WERI-Rb-1 (cell line): ENCODE measurements at regions not wholly inside any gene's neighbourhood (a gene's known extent, or its start where the extent isn't known, plus 50 kb on each side); places are given as distances from the start of the nearest gene placed in this dataset.

Experiments used
- DNase-seq: peaks from one replicate; pipeline ENCODE4 v3.0.0-alpha.2; 2020
- H3K27ac ChIP-seq: fragments of 250-450 bp; sonication (Bioruptor Pico); 2 replicates; pipeline ENCODE4 v1.5.1; 2020; ENCODE audit warnings: mild to moderate bottlenecking, moderate library complexity
- H3K27me3 ChIP-seq: fragments of 250-450 bp; sonication (Bioruptor Pico); 2 replicates; pipeline ENCODE4 v1.5.1; 2021; ENCODE audit warnings: mild to moderate bottlenecking, low read depth, moderate library complexity; ENCODE audit not compliant: insufficient read depth, severe bottlenecking
- H3K36me3 ChIP-seq: fragments of 250-450 bp; sonication (Bioruptor Pico); 2 replicates; pipeline ENCODE4 v1.5.1; 2020; ENCODE audit warnings: mild to moderate bottlenecking, moderate library complexity
- H3K4me3 ChIP-seq: 2 replicates; pipeline ENCODE4 v1.5.1; 2011; ENCODE audit warnings: low read depth, mild to moderate bottlenecking, control low read depth, low read length
- H3K9me3 ChIP-seq: fragments of 250-450 bp; sonication (Bioruptor Pico); 2 replicates; pipeline ENCODE4 v1.5.1; 2021; ENCODE audit warnings: mild to moderate bottlenecking, moderate library complexity; ENCODE audit not compliant: severe bottlenecking
- TF ChIP-seq, protein P1 (sequence below): IDR thresholded peaks from 2 replicates; pipeline ENCODE4 v1.5.1; 2011; ENCODE audit warnings: low read depth, mild to moderate bottlenecking, control low read depth, inconsistent platforms, low read length

- Histone ChIP-seq H3K27me3 (no peaks in the 10 kb centered on the region), H3K36me3 (no peaks in the 10 kb centered on the region), H3K4me3 (no peak overlapping the region), H3K9me3 (peaks cover 4% of the 10 kb centered on the region), H3K27ac (no peak overlapping the region)
- DNase-seq: no peak
- TF ChIP-seq, protein P1, sequence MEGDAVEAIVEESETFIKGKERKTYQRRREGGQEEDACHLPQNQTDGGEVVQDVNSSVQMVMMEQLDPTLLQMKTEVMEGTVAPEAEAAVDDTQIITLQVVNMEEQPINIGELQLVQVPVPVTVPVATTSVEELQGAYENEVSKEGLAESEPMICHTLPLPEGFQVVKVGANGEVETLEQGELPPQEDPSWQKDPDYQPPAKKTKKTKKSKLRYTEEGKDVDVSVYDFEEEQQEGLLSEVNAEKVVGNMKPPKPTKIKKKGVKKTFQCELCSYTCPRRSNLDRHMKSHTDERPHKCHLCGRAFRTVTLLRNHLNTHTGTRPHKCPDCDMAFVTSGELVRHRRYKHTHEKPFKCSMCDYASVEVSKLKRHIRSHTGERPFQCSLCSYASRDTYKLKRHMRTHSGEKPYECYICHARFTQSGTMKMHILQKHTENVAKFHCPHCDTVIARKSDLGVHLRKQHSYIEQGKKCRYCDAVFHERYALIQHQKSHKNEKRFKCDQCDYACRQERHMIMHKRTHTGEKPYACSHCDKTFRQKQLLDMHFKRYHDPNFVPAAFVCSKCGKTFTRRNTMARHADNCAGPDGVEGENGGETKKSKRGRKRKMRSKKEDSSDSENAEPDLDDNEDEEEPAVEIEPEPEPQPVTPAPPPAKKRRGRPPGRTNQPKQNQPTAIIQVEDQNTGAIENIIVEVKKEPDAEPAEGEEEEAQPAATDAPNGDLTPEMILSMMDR: no peak
Measured at GRCh38 chr1:164343189-164343588, 215.8 kb upstream of the PBX1 start.

DNA sequence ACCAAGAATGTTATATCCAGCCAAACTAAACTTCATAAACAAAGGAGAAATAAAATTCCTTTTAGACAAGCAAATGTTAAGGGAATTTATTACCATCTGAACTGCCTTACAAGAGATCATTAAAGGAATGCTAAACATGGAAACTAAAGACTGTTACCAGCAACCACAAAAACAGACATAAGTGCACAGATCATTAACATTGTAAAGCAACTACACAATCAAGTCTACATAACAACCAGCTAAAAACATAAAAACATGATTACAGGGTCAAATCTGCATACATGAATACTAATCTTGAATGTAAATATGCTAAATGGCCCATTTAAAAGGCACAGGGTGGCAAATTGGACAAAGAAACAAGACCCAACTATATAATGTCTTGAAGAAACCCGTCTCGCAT, 211.0 kb upstream of the PBX1 start:
- H3K27ac ChIP-seq: no peak overlapping the region
- no peak overlapping the region for H3K4me3 ChIP-seq
- H3K9me3 ChIP-seq: peaks cover 10% of the 10 kb centered on the region
- H3K27me3 ChIP-seq: no peaks in the 10 kb centered on the region
- TF ChIP-seq, protein P1: no peak
- DNase-seq: no peak
- H3K36me3 ChIP-seq: no peaks in the 10 kb centered on the region

GRCh38 chr1:164356511-164356910, 202.5 kb upstream of the PBX1 start:
- Histone ChIP-seq H3K27me3 (no peaks in the 10 kb centered on the region), H3K36me3 (no peaks in the 10 kb centered on the region), H3K9me3 (no peaks in the 10 kb centered on the region), H3K27ac (no peak overlapping the region), H3K4me3 (no peak overlapping the region)
- DNase-seq: no peak
- TF ChIP-seq, protein P1: no peak

DNA sequence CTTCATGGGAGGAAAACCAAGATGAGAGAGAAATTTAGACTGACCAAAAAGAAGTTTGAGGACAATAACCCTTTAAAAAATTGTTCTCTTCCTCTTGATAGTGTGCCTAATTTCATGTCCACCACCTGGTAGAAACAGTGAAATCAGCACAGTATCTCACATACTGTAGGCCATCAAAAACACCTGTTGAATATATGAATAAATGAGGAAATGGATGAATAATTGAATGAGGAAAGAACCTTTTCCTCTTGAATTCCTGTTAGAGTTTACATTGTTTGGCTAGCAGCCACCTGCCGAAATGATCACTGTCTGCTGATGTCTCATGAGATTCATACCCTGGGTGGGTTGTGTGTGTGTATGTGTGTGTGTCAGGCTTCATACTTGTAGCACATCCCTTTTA, 198.7 kb upstream of the PBX1 start:
- Histone ChIP-seq H3K9me3 (no peaks in the 10 kb centered on the region), H3K27ac (no peak overlapping the region), H3K4me3 (no peak overlapping the region), H3K27me3 (no peaks in the 10 kb centered on the region), H3K36me3 (no peaks in the 10 kb centered on the region)
- DNase-seq: no peak
- TF ChIP-seq, protein P1: no peak

DNA sequence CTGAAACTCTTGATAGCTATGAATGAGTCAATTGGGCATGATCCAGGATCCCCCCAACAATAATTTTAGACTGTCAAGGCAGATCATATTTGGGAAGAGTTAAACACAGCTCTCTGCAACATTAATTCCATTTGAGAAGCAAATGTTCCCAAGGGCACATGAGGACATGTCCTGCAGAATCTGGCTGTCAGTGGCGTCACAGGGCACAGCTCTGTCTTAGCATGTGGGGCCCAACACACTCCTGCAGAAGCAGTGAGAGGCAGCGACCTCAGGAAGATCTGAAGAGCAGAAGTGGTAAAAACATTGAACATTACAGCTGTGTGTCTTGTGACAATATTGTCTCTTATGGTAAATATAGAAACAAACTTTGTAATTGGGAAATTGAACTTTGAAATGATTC, 197.1 kb upstream of the PBX1 start:
- H3K27ac ChIP-seq: no peak overlapping the region
- H3K9me3 ChIP-seq: peaks cover 6% of the 10 kb centered on the region
- H3K4me3 ChIP-seq: no peak overlapping the region
- TF ChIP-seq, protein P1: no peak
- no peaks in the 10 kb centered on the region for H3K27me3 ChIP-seq
- H3K36me3 ChIP-seq: no peaks in the 10 kb centered on the region
- peak; percentile 33 for DNase-seq

DNA sequence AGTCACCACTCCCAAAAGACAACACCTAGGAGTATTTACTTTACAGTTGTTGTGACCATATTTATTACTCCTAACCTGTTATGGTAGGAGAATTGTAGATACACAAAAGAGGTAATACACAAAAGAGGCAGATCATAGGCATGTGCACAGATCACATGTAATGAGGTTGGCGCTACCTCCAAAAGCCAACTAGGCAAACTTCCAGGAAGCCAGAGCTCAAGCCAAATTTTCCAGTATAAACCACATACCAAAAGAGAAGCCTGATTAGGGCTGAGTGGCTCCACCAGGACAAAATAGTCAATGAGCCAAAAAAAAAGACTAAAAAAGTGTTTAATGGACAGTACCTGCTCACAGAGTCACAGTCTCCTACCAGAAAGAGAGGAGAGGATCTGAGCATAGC, 195.0 kb upstream of the PBX1 start:
- Histone ChIP-seq H3K9me3 (peaks cover 6% of the 10 kb centered on the region), H3K36me3 (no peaks in the 10 kb centered on the region), H3K27ac (no peak overlapping the region), H3K4me3 (no peak overlapping the region), H3K27me3 (no peaks in the 10 kb centered on the region)
- TF ChIP-seq, protein P1: no peak
- no peak for DNase-seq
